ENCODE measurements at regions not wholly inside any gene's neighbourhood (a gene's known extent, or its start where the extent isn't known, plus 50 kb on each side); places are given as distances from the start of the nearest gene placed in this dataset.

DNA sequence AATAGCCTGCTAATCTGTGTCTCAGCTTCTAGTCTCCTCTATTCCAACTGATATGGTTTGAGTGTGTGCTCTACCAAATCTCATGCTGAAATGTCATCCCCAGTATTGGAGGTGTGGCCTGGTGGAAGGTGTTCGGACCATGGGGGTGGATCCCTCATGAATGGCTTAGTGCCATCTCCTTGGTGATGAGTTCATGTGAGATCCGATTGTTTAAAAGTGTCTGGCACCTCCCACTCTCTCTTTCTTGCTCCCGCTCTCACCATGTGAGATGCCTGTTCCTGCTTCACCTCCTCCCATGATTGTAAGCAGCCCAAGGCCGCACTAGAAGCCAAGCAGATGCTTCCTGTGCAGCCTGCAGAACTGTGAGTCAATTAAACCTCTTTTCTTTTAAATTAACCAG, 73.5 kb upstream of the CAMK1G start:
- TF ChIP-seq CTCF (IDR thresholded peaks at IDR 0.05) (no peak), POLR2A (IDR thresholded peaks at IDR 0.05) (no peak)

Data from lower leg skin (tissue), 3 donors.